ENCODE measurements at regions not wholly inside any gene's neighbourhood (a gene's known extent, or its start where the extent isn't known, plus 50 kb on each side); places are given as distances from the start of the nearest gene placed in this dataset.
"Not testable (repeated sequence)": the region's sequence is repeated elsewhere in the genome, so short reads cannot be mapped to it uniquely, and the experiment has no call there.

DNA sequence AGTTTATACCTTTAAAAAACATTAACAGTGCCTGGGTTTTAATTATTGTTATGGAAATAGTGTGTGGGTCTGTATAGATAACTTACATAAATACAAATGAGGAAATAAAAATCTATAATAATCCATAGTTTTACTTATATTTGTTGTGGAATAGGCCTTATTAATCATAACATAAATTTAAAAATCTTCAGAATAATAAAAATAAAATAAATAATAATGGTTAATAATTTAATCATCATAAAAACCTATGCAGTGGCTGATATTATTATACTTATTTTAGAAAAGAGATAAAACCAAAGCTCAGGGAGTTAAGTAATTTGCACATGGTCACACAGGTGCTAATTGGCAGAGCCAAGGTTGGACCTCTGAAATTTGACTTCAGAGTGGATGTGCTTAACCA, 785.3 kb upstream of the SEMA6A start:
- H3K4me1 ChIP-seq: peaks cover 8% of the 10 kb centered on the region
- H3K4me2 ChIP-seq: no peak overlapping the region
- Mint-ChIP-seq H3K4me3 (no peak overlapping the region), H3K27ac (no peak overlapping the region), H3K27me3 (ENCODE audit: insufficient read depth, low read depth) (no peaks in the 10 kb centered on the region), H3K36me3 (no peaks in the 10 kb centered on the region), H3K9me3 (no peaks in the 10 kb centered on the region), H3K4me1 (peaks cover 5% of the 10 kb centered on the region)
- no peaks in the 10 kb centered on the region for H3F3A ChIP-seq (ENCODE audit: low read depth)
- TF ChIP-seq EZH2 (IDR thresholded peaks at IDR 0.05) (no peak), EZH2phosphoT487 (IDR thresholded peaks at IDR 0.05) (no peak)
- TF ChIP-seq, protein P1, sequence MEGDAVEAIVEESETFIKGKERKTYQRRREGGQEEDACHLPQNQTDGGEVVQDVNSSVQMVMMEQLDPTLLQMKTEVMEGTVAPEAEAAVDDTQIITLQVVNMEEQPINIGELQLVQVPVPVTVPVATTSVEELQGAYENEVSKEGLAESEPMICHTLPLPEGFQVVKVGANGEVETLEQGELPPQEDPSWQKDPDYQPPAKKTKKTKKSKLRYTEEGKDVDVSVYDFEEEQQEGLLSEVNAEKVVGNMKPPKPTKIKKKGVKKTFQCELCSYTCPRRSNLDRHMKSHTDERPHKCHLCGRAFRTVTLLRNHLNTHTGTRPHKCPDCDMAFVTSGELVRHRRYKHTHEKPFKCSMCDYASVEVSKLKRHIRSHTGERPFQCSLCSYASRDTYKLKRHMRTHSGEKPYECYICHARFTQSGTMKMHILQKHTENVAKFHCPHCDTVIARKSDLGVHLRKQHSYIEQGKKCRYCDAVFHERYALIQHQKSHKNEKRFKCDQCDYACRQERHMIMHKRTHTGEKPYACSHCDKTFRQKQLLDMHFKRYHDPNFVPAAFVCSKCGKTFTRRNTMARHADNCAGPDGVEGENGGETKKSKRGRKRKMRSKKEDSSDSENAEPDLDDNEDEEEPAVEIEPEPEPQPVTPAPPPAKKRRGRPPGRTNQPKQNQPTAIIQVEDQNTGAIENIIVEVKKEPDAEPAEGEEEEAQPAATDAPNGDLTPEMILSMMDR (IDR thresholded peaks at IDR 0.05): no peak
- no peaks in the 10 kb centered on the region for H3K27me3 ChIP-seq
- no peaks in the 10 kb centered on the region for H3K36me3 ChIP-seq
- no peaks in the 10 kb centered on the region for H3K9me3 ChIP-seq (ENCODE audit: low read depth)
- H3K79me2 ChIP-seq (ENCODE audit: low read depth): no peaks in the 10 kb centered on the region
- H3K27ac ChIP-seq: no peak overlapping the region
- H2AFZ ChIP-seq (replicated peaks): no peak overlapping the region
- H3K9ac ChIP-seq: no peak overlapping the region
- H4K20me1 ChIP-seq (ENCODE audit: low read depth): no peaks in the 10 kb centered on the region
- DNase-seq (ENCODE audit: low spot score): no peak
- H3K4me3 ChIP-seq: no peak overlapping the region

DNA sequence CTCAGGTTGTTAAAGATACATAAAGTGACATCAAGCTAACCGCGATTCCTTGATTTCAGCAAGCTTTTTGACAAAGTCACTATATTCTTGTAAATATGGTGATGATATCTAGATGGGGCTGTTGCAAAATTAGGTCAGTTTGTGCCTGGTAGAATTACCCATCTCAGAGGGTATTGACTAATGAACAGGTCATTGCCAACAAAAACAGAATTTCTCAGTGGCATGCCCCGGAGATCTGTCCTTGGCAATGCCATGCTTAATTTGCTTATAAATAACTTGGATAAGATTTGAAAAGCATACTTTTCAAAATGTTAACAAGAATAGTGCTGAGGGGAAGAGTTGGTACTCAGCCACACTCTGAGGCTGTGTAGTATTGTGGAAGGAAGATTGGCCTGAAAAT, 783.3 kb upstream of the SEMA6A start:
- Histone ChIP-seq H3K36me3 (no peaks in the 10 kb centered on the region), H3K4me2 (no peak overlapping the region), H3K4me1 (peaks cover 15% of the 10 kb centered on the region), H3K27ac (no peak overlapping the region), H2AFZ (replicated peaks) (no peak overlapping the region), H3K27me3 (no peaks in the 10 kb centered on the region), H3F3A (ENCODE audit: low read depth) (no peaks in the 10 kb centered on the region), H3K4me3 (no peak overlapping the region), H3K9me3 (ENCODE audit: low read depth) (no peaks in the 10 kb centered on the region), H4K20me1 (ENCODE audit: low read depth) (no peaks in the 10 kb centered on the region), H3K9ac (no peak overlapping the region), H3K79me2 (ENCODE audit: low read depth) (no peaks in the 10 kb centered on the region)
- Mint-ChIP-seq H3K36me3 (no peaks in the 10 kb centered on the region), H3K4me3 (no peak overlapping the region), H3K27me3 (ENCODE audit: insufficient read depth, low read depth) (no peaks in the 10 kb centered on the region), H3K4me1 (peaks cover 9% of the 10 kb centered on the region), H3K9me3 (no peaks in the 10 kb centered on the region), H3K27ac (no peak overlapping the region)
- TF ChIP-seq, protein P1 (IDR thresholded peaks at IDR 0.05): no peak
- no peak for DNase-seq (ENCODE audit: low spot score)

DNA sequence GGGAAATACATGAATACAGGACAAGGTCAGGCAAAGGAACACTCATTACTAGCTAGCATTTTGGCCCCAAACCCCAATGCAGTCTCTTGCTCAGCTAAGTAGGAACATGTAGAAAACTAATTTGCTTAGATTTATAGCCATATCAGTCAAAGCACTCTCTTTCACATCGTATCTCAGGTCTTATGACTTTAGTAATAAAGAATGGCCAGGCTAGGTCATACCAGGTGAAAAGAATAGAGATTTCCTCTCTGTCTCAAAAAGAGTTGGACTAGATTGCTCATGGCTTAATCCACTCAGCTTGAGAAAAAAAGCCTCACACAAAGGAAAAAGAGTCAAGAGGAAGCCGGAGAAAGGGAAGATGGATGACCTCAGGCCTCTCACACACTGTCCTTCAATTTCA, 772.7 kb upstream of the SEMA6A start:
- no peaks in the 10 kb centered on the region for H4K20me1 ChIP-seq (ENCODE audit: low read depth)
- H3K36me3 ChIP-seq: no peaks in the 10 kb centered on the region
- no peak overlapping the region for H3K4me2 ChIP-seq
- no peaks in the 10 kb centered on the region for H3K79me2 ChIP-seq (ENCODE audit: low read depth)
- H3K4me1 Mint-ChIP-seq: peaks cover 14% of the 10 kb centered on the region
- no peak for TF ChIP-seq EZH2phosphoT487 (IDR thresholded peaks at IDR 0.05)
- TF ChIP-seq, protein P1 (IDR thresholded peaks at IDR 0.05): no peak
- no peak for TF ChIP-seq EZH2 (IDR thresholded peaks at IDR 0.05)
- H3K36me3 Mint-ChIP-seq: no peaks in the 10 kb centered on the region
- no peaks in the 10 kb centered on the region for H3F3A ChIP-seq (ENCODE audit: low read depth)
- H3K4me1 ChIP-seq: peaks cover 8% of the 10 kb centered on the region
- no peak overlapping the region for H3K27ac ChIP-seq
- no peaks in the 10 kb centered on the region for H3K9me3 ChIP-seq (ENCODE audit: low read depth)
- no peaks in the 10 kb centered on the region for H3K27me3 ChIP-seq
- no peak overlapping the region for H3K4me3 ChIP-seq
- DNase-seq (ENCODE audit: low spot score): no peak
- peaks cover 2% of the 10 kb centered on the region for H3K9me3 Mint-ChIP-seq
- no peak overlapping the region for H2AFZ ChIP-seq (replicated peaks)
- H3K9ac ChIP-seq: no peak overlapping the region
- H3K4me3 Mint-ChIP-seq: no peak overlapping the region
- H3K27me3 Mint-ChIP-seq (ENCODE audit: insufficient read depth, low read depth): no peaks in the 10 kb centered on the region
- H3K27ac Mint-ChIP-seq: no peak overlapping the region

DNA sequence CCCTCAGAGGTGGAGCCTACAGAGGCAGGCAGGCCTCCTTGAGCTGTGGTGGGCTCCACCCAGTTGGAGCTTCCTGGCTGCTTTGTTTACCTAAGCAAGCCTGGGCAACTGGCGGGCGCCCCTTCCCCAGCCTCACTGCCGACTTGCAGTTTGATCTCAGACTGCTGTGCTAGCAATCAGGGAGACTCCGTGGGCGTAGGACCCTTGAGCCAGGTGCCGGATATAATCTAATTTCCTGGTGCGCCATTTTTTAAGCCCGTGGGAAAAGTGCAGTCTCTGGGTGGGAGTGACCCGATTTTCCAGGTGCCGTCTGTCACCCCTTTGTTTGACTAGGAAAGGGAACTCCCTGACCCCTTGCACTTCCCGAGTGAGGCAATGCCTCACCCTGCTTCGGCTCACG, 769.1 kb upstream of the SEMA6A start:
- peaks cover 14% of the 10 kb centered on the region for H3K4me1 Mint-ChIP-seq
- peak overlapping the region; percentile 32 for H3K4me2 ChIP-seq
- H3K27me3 Mint-ChIP-seq (ENCODE audit: insufficient read depth, low read depth); H3K27me3 ChIP-seq; H3F3A ChIP-seq (ENCODE audit: low read depth); H3K36me3 ChIP-seq; H3K9me3 ChIP-seq (ENCODE audit: low read depth); H3K9ac ChIP-seq; H3K36me3 Mint-ChIP-seq; H3K27ac Mint-ChIP-seq; H4K20me1 ChIP-seq (ENCODE audit: low read depth); H3K4me1 ChIP-seq; H3K9me3 Mint-ChIP-seq; H3K27ac ChIP-seq; H3K4me3 ChIP-seq; H3K79me2 ChIP-seq (ENCODE audit: low read depth); H3K4me3 Mint-ChIP-seq: not testable (repeated sequence)
- DNase-seq (ENCODE audit: low spot score): peak; percentile 31
- peak overlapping the region; percentile 50 for H2AFZ ChIP-seq (replicated peaks)

Data from neural progenitor cell (in vitro differentiated cells).